ENCODE measurements at regions not wholly inside any gene's neighbourhood (a gene's known extent, or its start where the extent isn't known, plus 50 kb on each side); places are given as distances from the start of the nearest gene placed in this dataset.
"Not testable (repeated sequence)": the region's sequence is repeated elsewhere in the genome, so short reads cannot be mapped to it uniquely, and the experiment has no call there.

GRCh38 chr5:88666761-88667495 lies 216.1 kb downstream of the MEF2C start:
- no peak for DNase-seq

DNA sequence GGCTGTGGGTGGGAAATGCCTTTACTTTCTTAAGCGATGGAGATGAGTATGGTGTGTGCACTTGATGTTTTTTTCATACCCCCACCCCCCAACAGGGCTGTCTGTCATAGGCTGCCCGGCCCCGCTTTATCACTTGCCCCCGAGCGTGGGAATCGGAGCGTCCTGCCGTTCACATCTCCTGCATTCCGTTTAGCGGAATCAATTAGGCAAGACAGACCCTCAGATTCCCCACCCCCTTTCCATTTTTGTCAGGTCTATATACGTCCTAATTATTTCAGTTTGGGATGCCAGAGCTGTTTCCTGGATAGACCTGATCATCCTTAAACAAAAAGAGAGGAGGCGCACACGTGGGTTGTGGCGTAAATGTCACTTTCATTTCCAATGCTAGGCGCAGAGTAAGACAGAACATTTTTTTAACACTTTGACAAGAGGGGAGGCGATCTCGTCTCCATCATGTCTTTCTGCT lies 217.2 kb downstream of the MEF2C start:
- no peak for DNase-seq

DNA sequence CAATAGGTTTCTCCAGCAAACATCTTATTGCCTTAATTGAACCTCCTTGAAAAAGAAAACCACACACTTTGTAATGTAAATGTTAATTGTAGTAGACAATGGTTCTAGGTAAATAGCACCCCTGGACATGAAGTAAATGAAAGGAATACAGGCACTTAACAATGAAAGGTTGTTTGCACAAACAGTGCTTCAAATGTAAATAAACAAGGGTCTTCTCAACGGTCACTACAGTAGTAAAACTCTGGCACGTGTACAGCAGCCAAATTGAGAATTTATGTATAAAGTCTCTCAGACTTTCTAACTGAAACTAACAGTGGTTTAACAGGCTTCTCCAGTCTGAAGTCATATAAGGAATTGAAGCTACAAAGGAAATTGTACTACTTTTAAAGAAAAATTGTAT lies 218.3 kb downstream of the MEF2C start:
- DNase-seq, result no peak

DNA sequence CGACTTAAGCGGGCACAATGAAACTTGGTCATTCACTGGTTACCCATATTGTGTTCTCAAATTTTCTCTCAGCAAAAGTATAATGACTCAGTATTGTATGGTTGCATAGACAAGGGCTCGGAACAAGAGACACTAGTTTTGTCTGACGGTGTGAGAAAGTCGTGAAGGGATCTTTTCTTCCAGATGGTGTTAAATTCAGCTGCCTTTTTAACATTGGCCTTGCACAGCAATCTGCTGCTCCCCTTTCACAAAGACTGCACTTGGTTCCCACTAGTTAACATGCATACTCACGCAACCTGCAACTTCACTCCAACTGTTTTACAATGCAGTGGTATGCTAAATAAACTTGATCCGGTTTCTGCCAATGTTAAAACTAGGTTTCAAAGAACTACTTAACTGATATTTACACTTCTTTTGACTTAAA lies 219.2 kb downstream of the MEF2C start:
- DNase-seq, result no peak

GRCh38 chr5:88662846-88663245 lies 220.1 kb downstream of the MEF2C start:
- no peak for DNase-seq

DNA sequence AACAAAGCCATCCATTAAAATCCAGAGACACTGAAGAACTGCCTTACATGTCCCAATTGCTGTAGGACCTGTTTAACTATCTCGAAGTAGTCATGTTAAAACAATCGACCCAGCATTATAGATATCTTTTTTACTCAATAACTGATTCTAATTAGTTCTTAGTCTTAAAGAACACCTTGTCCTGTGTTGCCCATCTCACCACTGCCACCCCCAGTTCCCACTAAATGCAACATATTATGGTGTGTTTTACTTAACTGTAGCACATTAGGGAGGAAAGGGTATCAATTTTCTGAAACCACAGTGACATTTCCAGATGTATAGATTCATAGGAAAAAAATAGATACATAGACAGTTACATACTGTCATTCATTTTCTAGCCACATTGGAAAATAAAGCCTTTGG lies 221.2 kb downstream of the MEF2C start:
- no peak for DNase-seq

- peak; percentile 47 for DNase-seq
Observed at GRCh38 chr5:88660947-88661805, 221.8 kb downstream of the MEF2C start.

DNA sequence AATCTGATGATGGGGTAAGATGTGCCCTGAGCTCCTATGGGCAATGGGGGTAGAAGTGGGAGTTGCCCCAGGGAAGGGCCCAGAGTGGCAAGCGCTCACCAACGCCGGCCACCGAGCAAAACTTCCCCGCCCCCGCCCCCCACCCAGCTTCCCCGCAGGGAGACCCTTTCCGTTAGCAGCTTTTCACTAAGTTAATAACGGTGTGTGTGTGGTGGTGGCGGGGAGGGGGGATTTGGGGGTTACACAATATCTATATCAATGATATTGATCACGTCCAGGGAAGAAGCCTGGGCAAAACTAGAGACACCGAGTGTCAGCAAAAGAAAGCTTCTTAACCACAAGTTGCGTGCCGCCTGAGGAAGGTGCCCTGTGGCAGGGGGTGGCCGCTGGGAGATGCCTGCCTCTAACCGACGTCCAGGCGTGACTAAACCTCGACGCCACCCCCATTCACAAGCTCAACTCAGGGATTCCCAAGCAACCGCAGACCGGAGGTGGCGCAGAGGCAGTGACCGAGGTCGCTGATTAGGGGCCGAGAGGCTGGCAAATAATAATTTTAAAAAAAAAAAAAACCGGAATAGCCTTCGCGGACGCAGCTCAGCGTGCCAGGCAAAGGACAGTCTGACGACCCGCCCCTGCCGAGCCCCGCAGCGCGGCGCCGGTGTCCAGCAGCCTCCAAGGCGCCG lies 222.6 kb downstream of the MEF2C start:
- DNase-seq, result no peak

- DNase-seq, result no peak
Observed at GRCh38 chr5:88659529-88660263, 223.3 kb downstream of the MEF2C start.

DNA sequence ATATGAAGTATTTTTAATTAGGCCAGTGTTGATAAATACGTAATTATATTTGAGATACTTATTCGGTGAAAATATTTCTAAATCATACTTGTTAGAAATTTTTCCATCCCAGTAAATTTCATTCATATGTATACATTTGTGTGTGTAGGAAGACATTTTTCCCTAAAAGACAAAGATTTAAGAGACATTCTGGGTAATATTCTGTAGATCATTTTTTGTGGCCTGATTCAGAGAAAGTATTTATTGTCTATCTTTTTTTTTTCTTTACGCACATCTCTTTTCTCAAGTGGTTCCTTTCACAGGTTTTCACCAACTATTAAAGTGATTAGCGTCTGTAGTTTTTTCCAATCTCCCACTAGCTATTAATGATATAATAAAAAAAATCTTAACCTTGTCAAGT lies 224.1 kb downstream of the MEF2C start:
- DNase-seq, result no peak

DNA sequence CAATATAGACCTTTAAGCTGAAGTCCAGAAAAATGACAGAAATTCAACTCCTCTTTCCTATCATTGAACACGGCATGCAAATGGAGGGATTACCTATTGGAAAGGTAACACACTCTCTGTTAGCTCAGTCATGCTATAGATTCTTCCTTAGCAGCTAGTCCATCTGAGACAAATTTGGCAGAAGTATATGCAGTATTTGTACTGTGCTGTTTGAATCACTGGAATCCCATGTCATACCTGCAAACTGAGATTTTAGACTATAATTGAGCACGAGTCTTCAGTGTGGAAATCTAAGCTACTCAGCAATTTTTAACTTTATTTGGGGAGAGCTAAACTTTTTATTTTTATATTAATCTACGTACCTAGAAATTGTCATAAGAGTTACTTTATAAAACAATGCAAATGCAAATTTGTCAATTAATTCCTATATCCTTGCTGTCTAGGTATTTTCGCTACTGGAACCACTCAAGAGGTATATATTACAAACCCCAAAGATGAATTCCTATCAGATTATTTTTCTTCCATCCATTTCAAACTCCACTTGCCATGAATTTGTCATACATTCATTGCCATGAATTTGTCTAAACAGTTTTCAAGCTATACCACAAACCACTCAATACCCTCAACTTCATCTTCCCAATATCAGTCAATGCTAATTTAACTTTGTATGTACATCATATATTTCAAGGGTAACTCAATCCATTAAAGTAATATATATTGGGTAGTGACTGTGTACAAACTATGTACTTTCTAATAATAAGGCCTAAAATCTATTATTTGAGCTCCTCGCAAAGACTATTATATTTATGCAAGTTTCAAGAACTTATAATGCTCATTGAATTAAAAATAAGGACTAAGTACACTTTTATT lies 224.8 kb downstream of the MEF2C start:
- DNase-seq, result no peak

GRCh38 chr5:88657136-88657535 lies 225.8 kb downstream of the MEF2C start:
- no peak for DNase-seq

DNA sequence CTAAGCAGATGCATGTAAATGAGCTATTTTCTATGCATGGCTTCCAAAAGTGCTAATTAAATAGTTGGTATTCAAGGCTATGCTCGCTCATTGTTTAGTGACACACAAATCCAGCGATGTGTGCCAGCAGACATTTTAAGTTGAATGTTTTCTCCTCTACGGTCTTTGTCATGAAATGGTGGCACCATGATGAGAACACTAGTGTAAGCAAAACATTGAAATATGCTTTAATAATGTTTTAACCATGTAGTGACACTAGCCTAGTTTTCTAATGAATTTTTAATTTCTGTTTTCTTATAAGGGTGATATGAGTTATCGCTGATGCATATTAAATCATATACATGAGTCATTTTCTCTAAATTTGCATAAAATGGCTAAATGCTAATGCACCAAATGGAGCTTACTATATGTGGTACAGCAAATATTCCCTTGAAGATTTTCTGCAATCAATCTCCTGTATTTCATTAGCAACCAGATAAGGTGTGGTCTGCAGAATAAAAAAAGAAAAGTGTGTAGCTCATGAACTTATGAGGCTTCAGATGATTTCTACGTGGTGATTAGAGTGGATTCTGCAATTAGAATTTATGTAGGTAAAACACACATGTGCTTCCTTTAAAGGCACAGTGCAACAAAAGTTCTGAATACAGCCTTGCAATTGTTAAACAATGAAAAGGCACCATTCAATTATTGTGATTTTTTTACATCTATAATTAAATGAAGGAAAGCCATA lies 226.6 kb downstream of the MEF2C start:
- no peak for DNase-seq

GRCh38 chr5:88653471-88653870 lies 229.5 kb downstream of the MEF2C start:
- no peak for DNase-seq

GRCh38 chr5:88647901-88648300 lies 235.1 kb downstream of the MEF2C start:
- DNase-seq, result no peak

DNA sequence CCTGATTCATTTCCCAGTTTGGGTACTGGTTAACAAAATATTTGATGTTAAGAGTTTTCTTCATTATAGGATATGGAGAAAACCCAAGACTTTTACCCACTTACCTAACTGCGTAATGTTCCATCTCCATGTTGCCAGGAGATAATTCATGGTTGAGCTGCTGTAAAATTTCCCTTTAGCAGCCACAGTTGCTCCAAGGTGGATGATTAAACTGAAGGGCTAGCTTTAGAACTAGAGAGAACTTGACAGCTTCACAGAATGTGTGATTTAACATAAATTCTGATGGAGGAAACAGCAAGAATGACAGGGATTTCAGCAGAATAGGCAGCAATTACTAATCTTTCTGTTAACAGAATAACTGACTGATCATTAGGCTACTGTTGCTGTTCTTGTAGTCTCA lies 236.1 kb downstream of the MEF2C start:
- no peak for DNase-seq

DNA sequence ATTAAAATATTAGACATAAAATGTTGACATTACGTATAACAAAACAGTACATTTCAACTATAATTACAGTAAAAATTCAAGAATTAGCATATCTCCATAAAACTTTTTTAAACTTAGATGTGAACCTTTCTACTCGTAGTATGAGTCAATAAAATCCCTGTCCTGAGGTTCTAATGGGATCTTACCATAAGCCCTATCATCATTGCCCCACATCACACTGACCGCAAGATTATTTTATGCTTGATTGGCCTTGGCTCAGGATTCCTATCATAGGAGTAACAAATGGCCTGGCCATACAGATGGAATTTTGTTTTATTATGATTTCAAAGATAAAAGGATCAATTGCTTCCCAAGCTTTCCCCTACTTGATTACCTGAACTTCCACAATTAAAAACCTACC lies 238.3 kb downstream of the MEF2C start:
- no peak for DNase-seq

DNA sequence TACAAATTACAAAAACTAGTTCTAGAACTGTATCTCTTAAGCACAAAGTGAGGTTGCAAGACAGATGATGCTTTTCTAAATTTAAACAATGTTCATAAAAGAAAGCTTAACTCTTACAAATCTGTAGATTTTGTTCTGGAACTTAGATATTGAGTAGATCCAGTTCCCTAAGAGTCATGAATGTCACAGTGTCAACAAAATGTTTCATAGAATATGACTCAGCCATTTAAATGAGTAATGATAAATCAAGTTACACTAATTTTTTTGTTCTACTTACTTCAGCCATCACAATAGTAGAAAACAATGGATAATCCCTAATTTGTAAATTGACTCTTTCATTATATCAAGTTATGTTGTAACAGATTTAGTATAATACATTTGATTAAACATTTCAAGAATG lies 239.7 kb downstream of the MEF2C start:
- DNase-seq, result no peak

DNA sequence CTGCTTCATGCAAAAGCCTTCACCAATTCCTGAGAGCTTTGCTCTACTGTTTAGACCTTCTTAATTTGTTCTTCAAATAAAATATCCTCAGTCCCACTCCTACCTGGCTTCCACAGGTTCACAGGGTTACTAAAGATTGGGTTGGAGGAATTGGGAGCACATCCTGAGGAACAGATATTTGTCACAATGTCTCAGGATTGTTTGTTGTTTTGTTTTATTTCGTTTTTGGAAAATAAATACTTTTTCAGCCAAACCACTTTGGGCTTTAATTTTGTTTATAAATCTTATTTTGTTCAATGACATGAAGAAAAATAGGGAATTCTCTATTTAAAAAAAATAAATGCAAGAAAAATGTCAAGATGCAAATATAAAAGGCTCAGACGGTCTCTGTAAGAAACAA lies 249.0 kb downstream of the MEF2C start:
- no peak for DNase-seq

GRCh38 chr5:88622890-88623289 lies 260.1 kb downstream of the MEF2C start:
- DNase-seq, result not testable (repeated sequence)

GRCh38 chr5:88615767-88616166 lies 267.2 kb downstream of the MEF2C start:
- DNase-seq, result not testable (repeated sequence)
